ENCODE measurements at regions not wholly inside any gene's neighbourhood (a gene's known extent, or its start where the extent isn't known, plus 50 kb on each side); places are given as distances from the start of the nearest gene placed in this dataset.

DNA sequence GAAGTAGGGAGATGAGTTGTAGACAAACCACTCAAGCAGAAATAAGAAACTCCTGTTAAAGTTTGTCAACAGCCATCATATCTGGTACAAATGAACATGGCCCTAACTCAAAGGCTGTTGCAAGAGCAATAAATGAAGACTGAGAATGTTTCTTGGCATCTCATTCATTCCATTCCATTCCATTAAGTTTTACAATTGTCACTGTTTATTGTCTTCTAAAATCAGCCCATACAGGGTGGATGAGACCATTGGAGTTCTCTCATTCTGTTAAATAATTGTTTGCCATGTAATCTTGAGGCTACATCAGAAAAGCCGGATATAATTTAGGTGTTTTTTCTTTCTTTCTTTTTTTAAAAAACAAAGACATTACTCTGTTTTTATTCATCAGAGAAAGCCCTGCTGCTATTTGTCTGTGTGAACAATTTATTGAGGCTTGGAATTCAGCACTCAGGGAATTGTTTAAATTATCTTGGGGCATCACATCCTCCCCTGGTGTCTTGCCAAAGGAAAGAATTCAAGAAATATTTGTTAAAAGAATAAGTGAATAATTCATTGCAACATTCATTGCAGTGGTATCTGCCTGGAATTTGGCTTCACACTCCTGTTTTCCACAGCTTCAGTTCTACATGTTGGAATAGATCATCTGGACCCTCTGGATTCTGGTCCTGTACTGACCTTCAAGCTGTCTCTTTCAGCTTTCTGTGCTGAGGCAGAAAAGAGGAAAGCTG is 604.5 kb downstream of the PLPP3 start:
- TF ChIP-seq POLR2AphosphoS5 (IDR thresholded peaks at IDR 0.05; ENCODE audit: low read depth, low read length) (no peak), POLR2A (IDR thresholded peaks at IDR 0.05; ENCODE audit: low read depth, low read length) (no peak)
